ENCODE measurements at regions not wholly inside any gene's neighbourhood (a gene's known extent, or its start where the extent isn't known, plus 50 kb on each side); places are given as distances from the start of the nearest gene placed in this dataset.

DNA sequence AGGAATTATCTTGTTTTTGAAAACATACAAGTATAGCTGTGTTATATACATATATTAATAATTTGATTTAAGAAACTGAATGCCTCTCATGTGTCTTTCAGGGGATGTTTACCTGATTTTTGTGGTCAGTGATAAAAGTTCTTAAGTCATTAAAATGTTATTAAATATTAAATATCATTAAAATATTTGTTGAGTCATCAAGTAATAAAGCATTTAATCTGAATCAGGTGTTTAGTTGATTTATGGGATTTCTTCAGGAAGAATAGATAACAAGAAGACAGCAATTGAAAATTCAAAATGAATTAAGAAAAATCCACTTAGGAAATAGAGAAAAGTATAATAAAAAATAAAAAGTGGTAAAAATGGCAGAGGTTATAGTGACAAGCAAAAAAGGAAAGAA lies 361.9 kb upstream of the EYS start:
- TF ChIP-seq POLR2AphosphoS5 (IDR thresholded peaks at IDR 0.05; ENCODE audit: insufficient read depth, low read depth, low read length) (no peak), MAX (IDR thresholded peaks at IDR 0.05; ENCODE audit: insufficient read depth, insufficient read length) (no peak), POLR2A (IDR thresholded peaks at IDR 0.05; ENCODE audit: low read depth, low read length) (no peak), CTCF (IDR thresholded peaks at IDR 0.05; ENCODE audit: extremely low read depth in 1 of 2, insufficient read depth in 1 of 2, low read depth in 1 of 2, low read length in 2 of 2) (no peak), JUN (IDR thresholded peaks at IDR 0.05; ENCODE audit: borderline replicate concordance, insufficient read depth, insufficient read length, low read depth) (no peak), EZH2 (IDR thresholded peaks at IDR 0.05; ENCODE audit: borderline replicate concordance, low read depth, low read length, severe bottlenecking) (no peak), FOS (IDR thresholded peaks at IDR 0.05; ENCODE audit: borderline replicate concordance, insufficient read depth, low read length) (no peak)

Data from endothelial cell of umbilical vein (primary cell).